GM21360 (cell line): ENCODE measurements at regions not wholly inside any gene's neighbourhood (a gene's known extent, or its start where the extent isn't known, plus 50 kb on each side); places are given as distances from the start of the nearest gene placed in this dataset.
"Not testable (repeated sequence)": the region's sequence is repeated elsewhere in the genome, so short reads cannot be mapped to it uniquely, and the experiment has no call there.

Experiments
- ATAC-seq: cut with Tn5 transposase; IDR thresholded peaks from one replicate; pipeline ENCODE4 v1.9.1; 2021; ENCODE audit warnings: mild to moderate bottlenecking, moderate library complexity; ENCODE audit not compliant: unreplicated experiment

- no peak for ATAC-seq
Observed at GRCh38 chr5:40356248-40356647, 323.5 kb upstream of the PTGER4 start.

DNA sequence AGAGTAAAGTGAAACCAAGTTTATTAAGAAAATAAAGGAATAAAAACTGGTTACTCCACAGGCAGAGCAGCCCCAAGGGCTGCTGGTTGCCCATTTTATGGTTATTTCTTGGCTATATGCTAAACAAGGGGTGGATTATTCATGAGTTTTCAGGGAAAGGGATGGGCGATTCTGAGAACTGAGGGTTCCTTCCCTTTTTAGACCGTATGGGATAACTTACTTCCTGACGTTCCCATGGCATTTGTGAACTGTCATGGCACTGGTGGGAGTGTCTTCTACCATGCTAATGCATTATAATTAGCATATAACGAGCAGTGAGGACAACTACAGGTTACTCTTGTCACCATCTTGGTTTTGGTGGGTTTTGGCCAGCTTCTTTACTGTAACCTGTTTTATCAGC is 323.9 kb upstream of the PTGER4 start:
- no peak for ATAC-seq

DNA sequence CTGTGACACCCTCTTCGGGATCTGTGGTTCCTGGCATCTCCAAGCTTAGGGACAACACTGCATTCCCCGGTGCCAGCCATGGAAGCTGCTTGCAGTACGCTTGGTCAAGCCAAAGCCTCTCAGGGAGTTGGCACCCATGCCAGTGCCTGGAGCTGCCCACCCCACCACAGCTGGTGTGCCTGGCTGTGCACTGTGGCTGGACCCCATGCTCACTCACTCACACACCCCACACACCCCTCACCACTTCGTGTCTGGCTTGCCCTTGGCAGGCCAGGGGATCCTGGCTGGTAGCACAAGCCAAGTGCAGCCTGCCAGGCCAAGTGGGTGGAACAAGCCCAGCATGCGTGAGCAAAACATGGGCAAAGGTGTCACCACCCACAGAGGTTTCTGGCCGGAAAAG is 324.5 kb upstream of the PTGER4 start:
- no peak for ATAC-seq

DNA sequence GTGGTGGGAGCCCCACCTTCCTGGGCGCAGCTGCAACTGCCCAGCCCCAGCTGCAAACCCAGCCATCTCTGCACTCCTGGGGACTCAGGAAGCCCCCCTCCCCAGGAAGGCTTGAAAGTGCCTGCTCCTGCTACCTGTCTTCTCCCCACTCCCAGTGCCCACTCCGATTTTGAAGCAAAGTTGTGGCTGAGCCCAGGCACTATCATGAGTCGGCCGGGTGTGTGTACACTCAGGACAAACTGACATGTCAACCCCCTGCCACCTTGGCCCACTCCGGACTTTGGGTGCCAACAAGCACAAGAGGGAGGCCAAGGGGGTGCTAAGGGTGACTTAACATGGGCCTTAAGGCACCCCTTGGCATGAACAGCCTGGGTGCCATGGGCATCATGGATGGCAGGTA is 325.5 kb upstream of the PTGER4 start:
- no peak for ATAC-seq

GRCh38 chr5:40353442-40353841 is 326.3 kb upstream of the PTGER4 start:
- no peak for ATAC-seq

DNA sequence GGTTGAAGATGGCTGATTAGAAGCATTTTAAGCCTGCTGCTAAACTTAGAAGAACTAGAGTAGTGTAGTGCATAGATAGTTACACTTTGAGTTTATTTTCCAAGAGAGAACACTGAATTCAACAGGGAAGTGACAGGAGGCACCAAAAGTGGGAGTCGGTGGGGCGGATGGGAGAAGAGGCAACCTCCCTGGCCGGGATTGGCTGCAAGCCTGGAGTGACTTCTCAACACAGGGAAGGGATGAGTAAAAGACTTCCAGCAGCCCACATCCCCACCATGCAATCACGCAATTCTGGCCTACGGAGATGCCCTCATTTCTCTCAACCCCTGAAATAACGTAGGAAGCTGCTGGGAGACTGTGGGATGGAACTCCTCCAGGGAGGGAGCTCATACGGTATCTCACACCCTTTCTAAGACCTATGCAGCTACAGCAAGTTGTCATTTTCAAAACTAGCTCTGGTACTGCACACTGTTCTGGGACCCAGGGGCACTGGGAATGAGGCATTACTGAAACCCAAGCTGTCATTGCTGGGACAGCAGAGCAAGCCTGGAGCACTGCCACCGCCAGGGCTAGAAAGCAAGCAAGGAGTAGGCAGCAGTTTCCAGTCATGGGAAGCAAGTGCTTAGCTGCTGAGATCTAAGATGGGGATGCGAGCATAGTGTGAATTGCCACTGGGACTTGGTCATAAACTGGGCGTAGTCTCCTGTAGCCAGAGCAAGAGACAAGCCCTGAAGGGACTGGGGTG is 331.6 kb upstream of the PTGER4 start:
- ATAC-seq = no peak

DNA sequence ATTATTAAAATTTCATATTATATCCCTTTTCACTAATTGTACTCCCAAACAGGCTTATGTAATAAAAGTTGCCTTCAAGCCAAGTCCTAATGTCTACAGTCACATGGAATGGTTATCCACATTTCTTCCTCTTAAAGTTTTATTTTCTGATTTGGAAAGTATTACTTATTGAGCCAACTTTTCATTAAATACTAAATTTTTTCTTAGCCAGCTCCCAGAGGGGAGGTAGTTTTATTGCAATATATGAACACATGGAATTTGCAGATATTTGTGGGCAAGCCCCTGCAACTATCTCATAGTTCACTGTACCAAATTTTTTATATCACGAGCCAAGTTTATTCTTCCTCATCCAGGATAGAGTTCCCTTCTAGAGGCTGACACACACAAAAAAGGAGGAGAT is 332.8 kb upstream of the PTGER4 start:
- no peak for ATAC-seq

DNA sequence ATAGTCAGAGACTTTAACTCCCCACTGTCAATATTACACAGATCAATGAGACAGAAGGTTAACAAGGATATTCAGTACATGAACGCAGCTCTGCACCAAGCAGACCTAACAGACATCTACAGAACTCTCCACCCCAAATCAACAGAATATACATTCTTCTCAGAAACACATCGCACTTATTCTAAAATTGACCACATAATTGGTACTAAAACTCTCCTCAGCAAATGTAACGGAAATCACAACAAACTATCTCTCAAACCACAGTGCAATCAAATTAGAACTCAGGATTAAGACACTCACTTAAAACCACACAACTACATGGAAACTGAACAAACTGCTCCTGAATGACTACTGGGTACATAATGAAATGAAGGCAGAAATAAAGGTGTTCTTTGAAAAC is 341.3 kb upstream of the PTGER4 start:
- ATAC-seq = not testable (repeated sequence)

DNA sequence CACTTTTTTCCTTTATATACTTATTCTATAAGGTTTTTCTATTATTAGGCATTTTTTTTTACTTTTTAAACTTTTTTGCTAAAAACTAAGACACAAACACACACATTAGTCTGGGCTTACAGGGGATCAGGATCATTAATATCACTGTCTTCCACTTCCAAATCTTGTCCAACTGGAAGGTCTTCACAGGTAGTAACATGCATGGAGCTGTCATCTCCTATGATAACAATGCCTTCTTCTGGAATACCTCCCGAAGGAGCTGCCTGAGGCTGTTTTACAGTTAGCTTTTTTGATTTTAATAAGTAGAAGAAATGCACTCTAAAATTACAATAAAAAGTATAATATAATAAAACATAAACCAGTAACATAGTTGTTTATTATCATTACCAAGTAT is 345.5 kb upstream of the PTGER4 start:
- no peak for ATAC-seq

GRCh38 chr5:40333459-40334241 is 346.1 kb upstream of the PTGER4 start:
- ATAC-seq = no peak

- ATAC-seq = no peak
Observed at GRCh38 chr5:40332970-40333369, 346.7 kb upstream of the PTGER4 start.

GRCh38 chr5:40331616-40332015 is 348.1 kb upstream of the PTGER4 start:
- ATAC-seq = no peak

DNA sequence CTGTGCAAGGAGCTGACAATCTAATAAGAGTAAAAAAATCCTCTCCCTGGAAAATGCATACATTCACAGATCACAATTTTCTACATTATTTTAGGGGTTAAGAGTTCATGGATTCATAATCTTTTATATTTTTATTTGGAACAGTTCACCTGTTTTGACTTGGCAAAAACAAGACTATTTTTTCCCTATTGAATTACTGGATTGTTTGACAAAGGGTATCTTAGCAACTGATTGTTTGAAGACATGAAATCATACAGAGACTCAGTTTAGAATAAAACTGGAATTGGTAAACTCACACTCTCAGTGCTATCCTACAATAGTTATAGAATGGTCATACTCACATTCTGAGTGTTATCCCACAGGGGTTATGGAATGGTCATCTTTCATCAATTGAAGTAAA is 358.2 kb upstream of the PTGER4 start:
- ATAC-seq = no peak

GRCh38 chr5:40318395-40318794 is 361.3 kb upstream of the PTGER4 start:
- no peak for ATAC-seq

DNA sequence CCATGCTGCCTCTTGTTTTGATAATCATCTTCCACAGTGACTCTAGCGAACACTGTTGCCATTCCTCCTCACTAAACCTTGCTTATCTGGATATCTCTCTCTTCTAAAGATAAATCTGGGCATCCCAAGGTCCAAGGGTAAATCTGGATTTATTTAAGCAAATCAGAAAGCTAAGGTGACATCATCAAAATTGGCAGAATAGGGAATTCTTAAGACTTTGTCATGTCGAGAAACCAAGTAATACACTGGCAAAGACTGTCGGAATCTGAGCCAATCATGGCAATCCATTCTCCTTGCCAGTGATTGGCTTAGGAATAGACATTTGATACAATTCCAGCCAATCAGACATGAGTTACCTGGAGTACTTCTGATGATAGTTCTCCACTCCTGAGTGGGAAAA is 362.7 kb upstream of the PTGER4 start:
- ATAC-seq = no peak

- ATAC-seq = no peak
Observed at GRCh38 chr5:40315126-40315525, 364.6 kb upstream of the PTGER4 start.

GRCh38 chr5:40314275-40314674 is 365.4 kb upstream of the PTGER4 start:
- no peak for ATAC-seq

- no peak for ATAC-seq
Observed at GRCh38 chr5:40312205-40312604, 367.5 kb upstream of the PTGER4 start.

DNA sequence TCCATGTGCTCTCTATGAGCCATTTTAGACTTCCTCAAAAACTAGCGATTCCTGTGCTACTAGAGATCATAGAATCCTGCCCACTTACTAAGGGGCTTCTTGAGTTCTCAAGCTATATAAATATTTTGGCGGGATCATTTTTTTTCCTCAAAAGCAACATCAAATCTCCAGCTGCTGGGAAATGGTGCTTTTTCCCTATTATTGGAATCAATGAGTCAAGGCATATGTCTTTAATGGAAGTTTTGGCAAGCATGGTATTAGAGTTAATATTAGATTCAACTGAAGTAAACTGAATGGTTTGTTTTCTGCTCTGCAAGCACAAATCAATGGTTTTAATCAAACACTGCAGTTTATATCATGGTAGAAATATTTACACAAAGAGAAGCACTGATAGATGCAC is 369.9 kb upstream of the PTGER4 start:
- no peak for ATAC-seq

GRCh38 chr5:40308867-40309266 is 370.8 kb upstream of the PTGER4 start:
- ATAC-seq = no peak

GRCh38 chr5:40307920-40308319 is 371.8 kb upstream of the PTGER4 start:
- no peak for ATAC-seq

- ATAC-seq = no peak
Observed at GRCh38 chr5:40306869-40307487, 372.7 kb upstream of the PTGER4 start.
